ENCODE measurements at regions not wholly inside any gene's neighbourhood (a gene's known extent, or its start where the extent isn't known, plus 50 kb on each side); places are given as distances from the start of the nearest gene placed in this dataset.

DNA sequence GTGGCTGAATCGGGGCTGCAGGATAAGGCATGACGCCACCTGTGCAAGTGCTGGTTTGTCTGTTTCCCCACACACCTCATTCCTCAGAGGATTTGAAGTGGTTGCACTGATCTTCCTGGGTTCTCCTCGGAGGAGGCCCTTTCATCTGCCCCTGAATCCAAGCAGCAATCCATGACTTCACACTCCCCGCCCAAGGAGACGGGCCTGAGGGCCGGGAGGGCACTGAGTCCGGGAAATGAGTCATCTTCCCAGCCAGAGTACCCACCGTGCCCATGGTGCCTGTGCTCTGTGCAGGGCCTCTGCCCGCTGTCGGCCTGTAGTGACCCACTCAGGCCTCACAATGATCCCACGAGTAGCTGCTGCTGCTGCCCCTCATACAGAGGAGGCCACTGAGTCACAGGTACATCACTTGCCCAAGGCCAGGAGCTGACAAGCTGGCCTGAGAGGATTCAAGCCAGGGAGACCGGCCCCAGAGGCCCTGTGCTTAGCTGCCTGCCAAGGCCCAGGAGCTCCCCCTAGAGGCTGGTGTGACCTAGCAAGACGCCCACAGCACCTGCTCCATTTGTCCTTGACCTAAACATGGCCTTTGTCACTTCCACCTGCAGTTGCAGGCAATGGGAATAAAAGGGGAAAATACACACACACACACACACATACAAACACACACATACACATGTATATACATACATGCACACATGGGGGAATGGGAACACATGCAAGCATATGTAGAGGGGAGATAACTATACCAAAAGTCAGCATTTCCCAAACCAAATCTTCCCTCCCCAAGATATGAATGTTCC, 240.0 kb downstream of the C16orf95 start:
- Histone ChIP-seq H3K27ac (no peak overlapping the region), H3K79me2 (no peaks in the 10 kb centered on the region), H3K4me1 (ENCODE audit: insufficient read depth) (no peaks in the 10 kb centered on the region), H3K4me2 (no peak overlapping the region), H2AFZ (no peak overlapping the region), H3K4me3 (no peak overlapping the region), H3K36me3 (replicated peaks; ENCODE audit: insufficient read depth, low read depth) (no peaks in the 10 kb centered on the region), H3K9me2 (replicated peaks; ENCODE audit: insufficient read depth) (no peaks in the 10 kb centered on the region), H3K9me3 (ENCODE audit: low read depth) (no peaks in the 10 kb centered on the region), H3K27me3 (no peaks in the 10 kb centered on the region), H4K20me1 (ENCODE audit: insufficient read depth, poor library complexity, severe bottlenecking) (no peaks in the 10 kb centered on the region)
- DNase-seq (ENCODE audit: low spot score), result peak; percentile 65
- TF ChIP-seq, protein P1, sequence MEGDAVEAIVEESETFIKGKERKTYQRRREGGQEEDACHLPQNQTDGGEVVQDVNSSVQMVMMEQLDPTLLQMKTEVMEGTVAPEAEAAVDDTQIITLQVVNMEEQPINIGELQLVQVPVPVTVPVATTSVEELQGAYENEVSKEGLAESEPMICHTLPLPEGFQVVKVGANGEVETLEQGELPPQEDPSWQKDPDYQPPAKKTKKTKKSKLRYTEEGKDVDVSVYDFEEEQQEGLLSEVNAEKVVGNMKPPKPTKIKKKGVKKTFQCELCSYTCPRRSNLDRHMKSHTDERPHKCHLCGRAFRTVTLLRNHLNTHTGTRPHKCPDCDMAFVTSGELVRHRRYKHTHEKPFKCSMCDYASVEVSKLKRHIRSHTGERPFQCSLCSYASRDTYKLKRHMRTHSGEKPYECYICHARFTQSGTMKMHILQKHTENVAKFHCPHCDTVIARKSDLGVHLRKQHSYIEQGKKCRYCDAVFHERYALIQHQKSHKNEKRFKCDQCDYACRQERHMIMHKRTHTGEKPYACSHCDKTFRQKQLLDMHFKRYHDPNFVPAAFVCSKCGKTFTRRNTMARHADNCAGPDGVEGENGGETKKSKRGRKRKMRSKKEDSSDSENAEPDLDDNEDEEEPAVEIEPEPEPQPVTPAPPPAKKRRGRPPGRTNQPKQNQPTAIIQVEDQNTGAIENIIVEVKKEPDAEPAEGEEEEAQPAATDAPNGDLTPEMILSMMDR (IDR thresholded peaks at IDR 0.05; ENCODE audit: poor library complexity), result peak; percentile 44
- TF ChIP-seq EZH2 (IDR thresholded peaks at IDR 0.05; ENCODE audit: borderline replicate concordance) (no peak), EZH2phosphoT487 (IDR thresholded peaks at IDR 0.05; ENCODE audit: low read depth, severe bottlenecking, unreplicated experiment) (no peak)
- WGBS (ENCODE audit: low lambda C conversion rate, missing lambda C conversion rate), result 69% methylated on average over 13 of the region's 13 CpGs

DNA sequence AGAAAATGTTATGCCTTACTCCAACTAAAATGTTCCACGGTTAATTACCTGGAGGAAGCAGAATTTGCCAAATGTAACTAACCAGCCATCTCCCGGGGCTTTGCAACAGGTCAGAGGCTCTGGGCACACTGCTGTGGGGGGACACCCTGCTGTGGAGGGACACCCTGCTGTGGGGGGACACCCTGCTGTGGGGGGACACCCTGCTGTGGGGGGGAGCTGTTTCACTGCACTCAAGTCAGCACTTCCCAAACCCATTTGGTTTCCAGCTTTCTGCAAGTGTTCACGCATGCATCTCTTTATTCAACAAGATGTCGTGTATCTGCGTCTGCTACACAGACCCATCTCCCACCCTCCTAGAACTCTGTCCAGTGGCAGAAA, 239.5 kb downstream of the C16orf95 start:
- no peaks in the 10 kb centered on the region for H3K9me2 ChIP-seq (replicated peaks; ENCODE audit: insufficient read depth)
- H2AFZ ChIP-seq, result no peak overlapping the region
- H3K36me3 ChIP-seq (replicated peaks; ENCODE audit: insufficient read depth, low read depth), result no peaks in the 10 kb centered on the region
- 94% methylated on average over 5 of the region's 5 CpGs for WGBS (ENCODE audit: low lambda C conversion rate, missing lambda C conversion rate)
- DNase-seq (ENCODE audit: low spot score), result no peak
- no peaks in the 10 kb centered on the region for H3K27me3 ChIP-seq
- H3K4me3 ChIP-seq, result no peak overlapping the region
- no peaks in the 10 kb centered on the region for H3K9me3 ChIP-seq (ENCODE audit: low read depth)
- H3K79me2 ChIP-seq, result no peaks in the 10 kb centered on the region
- H4K20me1 ChIP-seq (ENCODE audit: insufficient read depth, poor library complexity, severe bottlenecking), result no peaks in the 10 kb centered on the region
- no peak overlapping the region for H3K4me2 ChIP-seq
- no peak overlapping the region for H3K27ac ChIP-seq
- no peaks in the 10 kb centered on the region for H3K4me1 ChIP-seq (ENCODE audit: insufficient read depth)
- TF ChIP-seq EZH2phosphoT487 (IDR thresholded peaks at IDR 0.05; ENCODE audit: low read depth, severe bottlenecking, unreplicated experiment), result no peak
- TF ChIP-seq, protein P1 (IDR thresholded peaks at IDR 0.05; ENCODE audit: poor library complexity), result no peak
- TF ChIP-seq EZH2 (IDR thresholded peaks at IDR 0.05; ENCODE audit: borderline replicate concordance), result no peak

DNA sequence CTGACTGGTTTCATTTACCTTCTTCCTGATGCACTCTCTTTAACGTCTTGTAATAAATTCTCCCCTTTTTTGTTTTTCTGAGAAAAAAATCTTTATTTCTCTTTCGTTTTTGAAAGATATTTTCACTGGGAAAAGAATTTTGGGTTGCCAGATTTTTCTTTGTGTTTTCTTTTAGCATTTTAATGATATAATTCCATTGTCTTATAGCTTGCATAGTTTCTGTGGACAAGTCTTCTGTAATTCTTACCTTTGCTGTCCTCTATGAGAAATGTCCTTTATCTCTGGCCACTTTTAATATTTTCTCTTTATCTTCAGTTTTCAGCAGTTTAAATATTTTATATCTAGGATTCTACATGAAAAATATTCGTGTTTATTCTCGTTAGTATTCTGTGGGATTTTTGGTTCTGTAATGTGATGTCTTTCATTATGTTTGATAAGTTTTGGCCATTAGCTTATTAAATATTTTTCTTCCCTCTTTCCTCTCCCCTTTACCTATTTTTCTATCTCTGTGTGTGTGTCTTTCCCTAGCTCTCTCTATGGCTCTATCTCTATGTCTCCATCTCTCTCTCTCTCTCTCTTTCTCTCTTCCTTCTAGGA, 236.5 kb downstream of the C16orf95 start:
- no peaks in the 10 kb centered on the region for H3K79me2 ChIP-seq
- H3K9me2 ChIP-seq (replicated peaks; ENCODE audit: insufficient read depth), result no peaks in the 10 kb centered on the region
- H3K4me2 ChIP-seq, result no peak overlapping the region
- H2AFZ ChIP-seq, result no peak overlapping the region
- no peaks in the 10 kb centered on the region for H3K9me3 ChIP-seq (ENCODE audit: low read depth)
- H4K20me1 ChIP-seq (ENCODE audit: insufficient read depth, poor library complexity, severe bottlenecking), result no peaks in the 10 kb centered on the region
- H3K36me3 ChIP-seq (replicated peaks; ENCODE audit: insufficient read depth, low read depth), result no peaks in the 10 kb centered on the region
- WGBS (ENCODE audit: low lambda C conversion rate, missing lambda C conversion rate), result 78% methylated on average over 4 of the region's 4 CpGs
- no peaks in the 10 kb centered on the region for H3K4me1 ChIP-seq (ENCODE audit: insufficient read depth)
- no peak overlapping the region for H3K27ac ChIP-seq
- H3K27me3 ChIP-seq, result no peaks in the 10 kb centered on the region
- TF ChIP-seq, protein P1 (IDR thresholded peaks at IDR 0.05; ENCODE audit: poor library complexity), result no peak
- TF ChIP-seq EZH2phosphoT487 (IDR thresholded peaks at IDR 0.05; ENCODE audit: low read depth, severe bottlenecking, unreplicated experiment), result no peak
- DNase-seq (ENCODE audit: low spot score), result no peak
- no peak overlapping the region for H3K4me3 ChIP-seq

Measured in hepatocyte (in vitro differentiated cells).